ENCODE measurements at regions not wholly inside any gene's neighbourhood (a gene's known extent, or its start where the extent isn't known, plus 50 kb on each side); places are given as distances from the start of the nearest gene placed in this dataset.
"Not testable (repeated sequence)": the region's sequence is repeated elsewhere in the genome, so short reads cannot be mapped to it uniquely, and the experiment has no call there.

DNA sequence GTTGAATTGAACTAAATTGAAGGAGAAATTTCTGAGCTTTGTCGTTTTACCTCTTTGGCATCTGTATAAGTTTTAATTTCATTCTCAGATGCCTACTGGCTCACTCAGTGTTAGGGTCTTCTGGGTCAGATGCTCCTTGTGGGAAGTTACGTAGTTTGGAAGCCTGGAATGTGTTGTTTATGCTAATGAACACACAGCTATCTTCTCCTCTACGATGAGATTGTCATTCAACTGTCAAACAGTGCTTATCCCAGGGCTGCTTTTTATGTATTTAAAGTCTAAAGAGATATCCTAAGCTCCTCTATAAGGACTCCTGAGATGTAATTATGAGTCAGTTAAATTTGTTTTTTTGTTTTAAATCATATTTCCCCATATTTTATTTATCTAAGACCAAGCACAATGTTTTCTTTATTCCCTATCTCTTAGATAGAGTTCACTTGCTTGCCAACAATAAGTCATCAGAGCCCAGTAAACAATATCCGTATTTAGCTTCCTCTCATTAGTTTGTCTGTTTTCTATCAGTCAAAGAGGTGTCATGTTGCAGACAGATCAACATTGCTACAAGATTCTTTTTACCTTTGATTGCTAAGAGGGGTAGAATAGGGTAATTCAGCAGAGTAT, 368.0 kb upstream of the PDE3A start:
- DNase-seq: no peak

DNA sequence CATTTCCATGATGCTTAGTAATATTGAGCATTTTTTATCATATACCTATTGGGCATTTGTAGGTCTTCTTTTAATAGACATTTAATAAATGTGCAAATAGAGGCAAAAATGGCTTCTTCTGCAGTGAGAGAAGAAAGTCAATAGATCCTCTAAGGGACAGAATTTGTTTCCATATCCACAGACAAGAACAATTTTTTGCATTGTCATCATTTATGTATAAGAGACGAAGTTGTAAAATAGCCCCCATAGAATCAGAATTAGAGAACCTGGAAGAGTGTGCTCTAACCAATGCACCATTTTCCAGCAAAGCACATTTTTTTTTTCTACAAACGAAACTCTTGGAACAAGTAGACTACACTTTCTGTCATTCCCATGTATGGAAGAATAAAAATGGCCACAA, 365.1 kb upstream of the PDE3A start:
- DNase-seq: no peak

DNA sequence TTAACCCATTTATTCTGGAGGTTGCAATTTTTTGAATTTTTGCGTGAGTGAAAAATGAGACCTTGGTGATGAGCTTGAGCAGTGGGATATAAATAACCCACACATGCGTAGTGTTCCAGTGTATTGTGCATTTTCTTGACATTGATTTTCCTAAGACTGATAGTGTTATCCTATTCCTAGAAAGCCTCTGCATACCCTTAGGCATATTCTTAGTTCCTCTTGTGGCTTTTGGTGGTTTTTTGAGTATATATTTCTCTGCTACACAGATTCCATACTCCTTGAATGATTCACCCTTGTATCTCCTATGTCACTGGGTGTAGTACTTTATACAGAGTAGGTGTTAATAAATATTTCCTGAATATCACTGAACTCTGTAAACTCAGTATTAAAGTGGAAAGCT, 363.4 kb upstream of the PDE3A start:
- no peak for DNase-seq

DNA sequence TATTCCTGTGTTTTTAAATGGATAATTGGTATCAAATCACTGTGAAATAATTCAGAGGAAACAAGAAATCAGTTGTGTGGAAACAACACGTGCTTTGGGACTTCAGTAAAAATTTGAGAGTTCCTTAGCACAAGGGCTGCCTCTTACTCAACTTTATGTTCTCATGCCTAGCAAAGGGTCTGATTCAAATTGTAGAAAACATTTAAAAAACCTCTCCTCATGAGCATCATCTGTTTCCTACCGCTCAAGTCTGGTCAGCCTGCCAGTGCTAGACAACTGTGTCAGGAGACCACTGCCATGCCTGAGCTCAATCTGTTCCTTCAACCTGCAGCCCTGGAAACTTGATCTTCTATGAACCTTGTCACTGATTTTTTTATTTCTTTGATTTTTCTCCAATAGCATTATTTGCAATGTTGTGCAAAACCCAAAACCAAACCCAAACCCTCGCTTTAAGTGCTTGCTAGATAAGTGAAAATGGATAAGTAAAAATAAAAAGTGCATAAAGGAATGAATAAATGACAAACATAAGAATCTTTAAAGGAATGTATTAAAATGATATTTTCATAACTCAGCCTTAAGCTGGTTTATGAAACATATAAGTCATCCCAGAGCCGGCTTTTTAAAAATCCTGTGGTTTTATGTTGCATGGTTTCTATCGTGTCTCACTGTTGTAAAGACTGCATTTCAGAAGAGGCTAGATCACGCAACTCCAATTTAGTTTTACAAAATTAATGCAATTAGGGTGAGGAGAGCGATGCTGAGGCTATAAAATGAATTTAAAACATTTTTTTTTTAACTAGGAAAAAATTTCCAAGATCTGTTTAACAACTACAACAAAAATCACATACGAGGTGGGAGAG, 361.2 kb upstream of the PDE3A start:
- no peak for DNase-seq

DNA sequence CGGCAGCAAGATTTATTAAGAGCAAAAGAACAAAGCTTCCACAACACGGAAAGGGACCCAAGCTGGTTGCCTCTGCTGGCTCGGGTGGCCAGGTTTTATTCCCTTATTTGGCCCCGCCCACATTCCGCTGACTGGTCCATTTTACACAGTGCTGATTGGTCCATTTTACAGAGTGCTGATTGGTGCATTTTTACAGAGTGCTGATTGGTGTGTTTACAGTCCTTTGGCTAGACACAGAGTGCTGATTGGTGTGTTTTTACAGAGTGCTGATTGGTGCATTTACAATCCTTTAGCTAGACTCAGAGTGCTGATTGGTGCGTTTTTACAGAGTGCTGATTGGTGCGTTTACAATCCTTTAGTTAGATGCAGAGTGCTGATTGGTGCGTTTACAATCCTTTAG, 358.4 kb upstream of the PDE3A start:
- not testable (repeated sequence) for DNase-seq

DNA sequence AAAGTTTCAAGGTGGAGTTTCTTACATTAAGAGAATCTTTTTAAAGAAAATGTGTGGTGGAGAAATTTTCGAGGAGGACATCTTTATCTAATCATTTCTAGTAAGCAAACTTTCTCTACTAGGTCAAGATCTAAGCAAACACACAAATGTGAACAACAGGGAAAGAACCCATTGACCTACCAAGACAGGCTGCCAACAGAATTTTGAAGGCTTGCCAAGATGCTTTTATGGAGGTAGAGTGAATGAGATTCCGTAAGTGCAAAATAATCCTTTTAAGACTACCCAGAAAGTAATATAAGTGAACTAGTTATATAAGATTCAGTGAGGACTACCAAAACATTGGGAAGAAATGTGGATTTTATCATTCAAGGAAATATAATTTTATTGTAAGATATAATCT, 357.1 kb upstream of the PDE3A start:
- DNase-seq: no peak

DNA sequence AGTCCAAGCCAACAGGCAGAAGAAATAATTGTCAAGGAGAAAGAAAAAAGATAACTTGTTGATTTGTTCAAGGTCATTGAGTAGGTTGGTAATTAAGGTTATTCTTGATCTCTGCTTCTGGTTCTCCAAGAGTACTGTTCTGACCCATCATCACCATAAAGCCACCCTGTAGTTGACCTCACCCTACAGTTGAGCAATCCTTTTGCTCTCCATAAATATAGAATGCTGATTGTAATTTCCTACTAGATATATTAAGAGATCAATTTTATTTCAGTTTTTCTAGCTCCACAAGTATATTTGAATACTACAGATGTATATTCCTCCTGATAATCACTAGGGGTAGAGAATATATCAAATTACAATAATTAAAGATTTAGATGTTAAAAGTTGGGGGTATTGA, 350.5 kb upstream of the PDE3A start:
- no peak for DNase-seq

DNA sequence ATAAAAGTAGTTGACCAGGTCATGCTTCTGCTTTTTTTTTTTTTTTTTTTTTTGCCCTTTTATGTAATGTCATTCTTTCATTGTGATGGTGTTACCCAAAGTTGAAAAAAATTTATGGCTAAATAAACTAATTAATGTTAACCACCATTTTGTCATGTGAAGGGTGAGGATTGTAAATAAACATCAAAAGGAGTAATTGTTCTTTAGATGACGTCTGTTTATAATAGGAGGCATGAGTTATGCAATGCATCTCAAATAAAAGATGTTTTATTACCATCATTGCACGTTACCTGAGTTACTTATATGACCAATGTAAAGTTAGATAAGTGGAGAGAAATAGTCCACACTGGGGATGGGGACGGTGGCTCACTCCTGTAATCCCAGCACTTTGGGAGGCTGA, 349.9 kb upstream of the PDE3A start:
- no peak for DNase-seq

DNA sequence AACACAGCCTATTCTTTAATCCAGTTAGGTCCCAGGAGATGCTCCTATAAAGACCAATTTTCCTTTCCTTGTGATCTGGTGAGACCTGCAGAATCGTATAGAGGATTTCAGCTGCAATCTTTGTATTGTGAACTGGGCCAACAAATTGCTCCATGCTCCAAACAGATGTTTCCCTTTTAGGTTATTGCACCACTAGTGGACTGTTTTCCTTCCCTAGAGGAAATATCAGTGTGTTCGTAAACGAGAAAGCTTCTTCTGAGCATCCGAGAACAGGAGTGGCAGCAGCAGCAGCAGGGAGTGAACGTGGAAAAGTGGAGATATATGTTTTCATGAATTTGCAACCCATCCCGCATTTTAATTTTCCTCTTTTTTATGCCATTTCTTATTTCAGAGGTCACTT, 344.1 kb upstream of the PDE3A start:
- no peak for DNase-seq

DNA sequence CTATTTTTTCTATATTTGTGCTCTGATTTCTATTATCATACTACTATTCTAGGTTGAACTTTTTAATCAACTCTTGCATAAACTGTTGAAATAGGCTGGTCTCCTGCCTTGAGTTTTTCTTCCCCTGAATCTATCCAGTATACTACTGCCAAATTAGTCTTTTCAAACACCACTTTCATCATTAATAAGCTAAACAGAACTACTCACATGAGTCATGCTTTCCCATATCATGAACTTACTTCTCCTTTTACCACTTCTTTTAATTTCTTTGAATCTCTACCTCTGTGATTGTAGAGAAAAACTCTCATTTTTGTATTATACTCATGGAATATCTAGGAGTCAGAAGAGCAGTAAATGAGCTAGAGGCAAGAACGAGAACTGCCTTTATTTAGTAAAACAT, 340.3 kb upstream of the PDE3A start:
- DNase-seq: no peak

DNA sequence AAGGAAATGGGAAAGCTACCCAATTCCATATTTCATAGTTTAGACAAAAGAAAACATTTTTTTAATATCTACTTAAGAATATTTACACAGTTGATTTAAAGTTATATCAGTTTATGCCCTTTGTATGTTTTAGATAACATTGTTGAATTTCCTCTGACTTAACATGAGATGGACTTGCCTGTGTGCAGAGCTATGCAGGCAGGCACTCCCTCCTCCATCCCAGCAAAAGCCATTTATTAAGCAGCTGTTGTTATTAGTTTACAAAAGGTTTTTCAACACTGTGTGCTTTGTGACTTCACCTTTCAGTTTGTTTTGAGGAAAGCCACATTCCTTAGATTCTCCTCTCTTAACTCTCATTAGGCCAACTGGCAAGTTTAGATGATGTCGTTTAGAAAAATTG, 337.5 kb upstream of the PDE3A start:
- no peak for DNase-seq

DNA sequence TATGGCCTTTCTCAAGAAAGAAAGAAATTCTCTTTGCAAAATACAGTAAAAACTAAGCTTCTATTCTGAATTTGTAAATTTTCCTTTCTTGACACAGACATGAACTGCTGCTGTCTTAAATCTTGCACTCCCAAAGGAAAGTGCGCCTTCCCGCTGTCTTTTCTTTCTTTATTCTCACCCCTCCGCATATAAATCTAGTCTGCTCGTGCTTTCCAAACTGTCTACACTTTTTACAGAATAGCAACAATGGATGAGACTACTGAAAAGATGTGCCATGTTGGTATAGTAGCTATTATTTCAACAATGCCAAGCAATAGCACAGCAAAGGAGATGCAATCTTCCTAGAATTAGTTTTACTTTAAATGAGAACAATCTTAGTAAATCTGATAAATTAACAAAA, 328.8 kb upstream of the PDE3A start:
- DNase-seq: no peak

DNA sequence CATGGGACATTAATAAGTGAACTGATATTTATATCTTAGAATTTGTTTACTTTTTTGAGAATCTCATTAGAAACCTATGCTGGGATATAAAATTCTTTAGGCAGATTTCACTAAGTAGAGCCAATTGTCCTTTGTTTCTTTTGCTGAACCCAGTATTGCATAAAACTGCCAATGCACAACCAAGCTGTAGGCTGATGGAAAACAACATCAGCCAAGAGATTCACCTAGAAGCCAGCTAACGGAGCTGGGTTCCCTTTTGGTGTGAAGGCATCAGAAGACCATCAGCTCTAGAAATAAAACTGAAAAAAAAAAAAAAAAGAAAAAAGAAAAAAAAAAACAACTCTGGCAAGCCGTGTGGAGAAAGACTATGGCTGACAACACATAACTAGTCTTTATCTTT, 328.2 kb upstream of the PDE3A start:
- no peak for DNase-seq

DNA sequence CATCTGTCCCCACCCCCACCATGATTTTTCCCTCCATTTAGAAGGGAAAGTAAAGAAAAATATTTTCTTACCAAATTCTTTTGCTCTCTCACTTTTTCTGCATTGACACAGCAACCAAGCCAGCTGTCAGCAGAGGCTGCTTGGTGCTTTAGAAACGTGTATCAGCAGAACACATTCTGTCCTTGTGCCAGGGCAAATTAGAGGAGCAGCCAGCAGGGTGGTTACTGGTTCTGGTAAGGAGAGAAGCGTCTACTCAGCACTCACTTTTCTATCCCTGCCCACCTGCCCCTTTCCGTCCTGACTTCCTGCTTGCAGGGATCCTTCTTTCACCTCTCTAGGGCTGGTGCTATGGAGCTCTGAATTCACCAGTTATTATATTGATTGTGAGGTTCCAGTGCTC, 327.5 kb upstream of the PDE3A start:
- no peak for DNase-seq

DNA sequence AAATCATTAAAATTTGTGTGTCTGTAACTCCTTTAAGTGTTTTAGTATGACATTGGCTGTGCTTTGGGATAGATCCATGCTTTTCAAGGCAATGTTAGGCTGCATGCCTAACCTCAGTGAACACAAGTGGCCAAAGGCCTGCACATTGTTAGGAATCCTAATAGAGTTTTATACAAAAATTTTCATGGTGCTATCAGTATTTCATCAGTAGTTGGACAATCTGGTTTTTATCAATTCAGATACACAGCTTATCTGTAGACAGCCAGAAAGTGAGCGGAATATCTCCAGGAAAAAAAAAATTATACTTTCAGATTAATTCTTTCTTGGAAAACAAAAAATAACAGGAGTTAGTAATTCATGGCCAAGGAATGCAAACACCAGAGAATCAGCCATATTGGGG, 324.0 kb upstream of the PDE3A start:
- no peak for DNase-seq

DNA sequence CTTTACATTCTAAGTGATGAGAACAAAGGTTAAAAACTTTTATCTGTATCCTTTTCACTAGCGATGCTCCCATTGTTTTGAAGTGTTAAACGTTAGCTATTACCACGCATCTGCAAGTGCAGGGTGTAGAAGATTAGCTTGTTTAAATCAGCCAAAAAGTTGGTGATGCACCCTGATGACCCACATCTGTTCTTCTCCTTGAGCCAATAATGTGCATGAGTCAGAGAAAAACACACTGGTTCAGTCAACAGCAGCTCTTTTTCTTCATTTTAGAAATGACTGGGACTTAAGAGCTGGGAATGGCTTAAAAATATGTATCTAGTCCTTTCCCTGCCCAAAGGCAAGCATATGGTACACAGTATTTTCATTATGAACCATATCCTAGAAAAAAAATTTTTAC, 323.5 kb upstream of the PDE3A start:
- DNase-seq: no peak

DNA sequence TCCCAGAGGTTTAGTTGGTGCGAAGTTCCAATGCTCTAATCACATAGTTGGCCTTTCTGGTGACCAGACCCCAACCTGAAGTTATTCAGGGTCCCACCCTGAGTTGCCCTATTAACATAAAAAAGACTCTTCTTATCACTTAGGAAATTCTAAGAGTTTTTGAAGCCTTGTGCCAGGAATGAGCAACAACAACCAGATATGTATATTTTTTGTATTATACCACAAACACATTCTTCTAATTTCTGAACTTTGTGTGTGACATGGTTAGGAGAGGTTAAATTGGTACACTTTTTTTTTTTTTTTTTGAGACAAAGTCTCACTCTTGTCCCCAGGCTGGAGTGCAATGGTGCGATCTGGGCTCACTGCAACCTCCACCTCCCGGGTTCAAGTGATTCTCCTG, 320.4 kb upstream of the PDE3A start:
- no peak for DNase-seq

DNA sequence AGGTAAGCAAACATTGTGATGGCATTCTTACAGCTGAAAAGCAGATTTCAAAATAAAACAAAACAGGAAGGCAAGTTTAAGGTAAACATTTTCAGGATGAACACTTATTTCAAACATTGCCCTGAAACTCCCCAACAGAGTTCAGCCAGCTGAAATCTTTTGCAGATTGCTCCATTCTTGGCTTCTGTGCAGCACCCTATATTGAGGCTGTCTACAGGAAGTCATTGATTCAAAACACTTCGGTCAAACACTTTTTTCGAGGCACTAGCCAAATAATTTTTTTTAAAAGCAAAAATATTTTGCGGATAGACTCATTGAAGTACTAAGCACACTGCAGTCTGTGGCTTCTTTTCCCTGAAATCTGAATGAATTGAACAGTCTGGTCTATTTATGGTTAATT, 318.1 kb upstream of the PDE3A start:
- DNase-seq: no peak

DNA sequence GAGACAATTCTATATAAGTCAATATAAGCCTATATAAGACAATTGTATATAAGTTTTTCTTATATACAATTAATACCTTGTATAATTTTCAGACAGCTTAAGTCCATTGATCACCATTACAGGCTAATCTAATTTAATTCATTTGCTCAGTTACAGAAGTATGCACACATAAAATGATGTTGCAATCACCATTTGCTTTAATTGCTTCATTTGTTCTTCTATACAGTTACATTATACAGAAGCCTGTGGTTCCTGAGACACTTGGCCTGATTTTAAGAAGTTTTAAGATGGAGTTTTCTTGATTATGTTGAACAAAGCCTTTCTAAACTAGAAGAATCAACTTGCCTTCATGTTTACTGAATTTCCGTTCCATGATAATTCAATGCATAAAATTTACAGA, 314.6 kb upstream of the PDE3A start:
- DNase-seq: no peak

DNA sequence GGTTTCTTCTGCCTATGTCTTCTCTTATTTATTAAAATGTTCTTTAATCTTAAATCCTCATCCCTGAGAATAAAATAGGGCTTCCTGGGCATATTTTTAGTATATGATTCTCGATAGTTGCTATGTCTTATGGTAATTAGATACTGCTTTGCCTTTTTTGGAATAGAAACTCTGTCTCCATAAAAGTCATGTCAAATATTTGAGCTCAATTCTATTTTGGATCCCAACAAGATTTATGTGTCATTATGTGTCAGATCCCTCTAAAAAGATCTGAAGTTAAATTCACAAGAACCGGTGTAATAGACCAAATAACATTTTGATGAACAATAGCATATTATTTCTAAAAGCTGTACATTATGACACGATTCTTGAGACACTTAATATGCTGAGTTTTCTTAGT, 312.5 kb upstream of the PDE3A start:
- DNase-seq: no peak

DNA sequence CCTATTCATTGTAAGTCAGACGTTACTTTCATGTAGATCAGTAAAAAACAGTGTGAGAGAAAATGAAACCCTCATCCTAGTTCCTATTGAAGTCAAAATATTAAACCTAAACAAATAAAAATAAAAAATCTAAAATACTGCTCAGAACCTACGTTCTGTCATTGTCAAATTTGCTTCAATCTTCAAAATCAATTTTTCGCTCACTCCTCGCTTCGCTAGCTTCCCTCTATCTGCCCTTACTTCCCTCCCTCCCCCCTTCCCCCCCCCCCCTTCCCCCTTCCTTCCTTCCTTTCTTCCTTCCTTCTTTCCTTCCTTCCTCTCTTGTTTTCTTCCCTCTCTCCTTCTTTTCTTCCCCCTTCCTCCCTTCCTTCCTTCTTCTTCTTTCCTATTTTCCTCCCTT, 310.9 kb upstream of the PDE3A start:
- no peak for DNase-seq

DNA sequence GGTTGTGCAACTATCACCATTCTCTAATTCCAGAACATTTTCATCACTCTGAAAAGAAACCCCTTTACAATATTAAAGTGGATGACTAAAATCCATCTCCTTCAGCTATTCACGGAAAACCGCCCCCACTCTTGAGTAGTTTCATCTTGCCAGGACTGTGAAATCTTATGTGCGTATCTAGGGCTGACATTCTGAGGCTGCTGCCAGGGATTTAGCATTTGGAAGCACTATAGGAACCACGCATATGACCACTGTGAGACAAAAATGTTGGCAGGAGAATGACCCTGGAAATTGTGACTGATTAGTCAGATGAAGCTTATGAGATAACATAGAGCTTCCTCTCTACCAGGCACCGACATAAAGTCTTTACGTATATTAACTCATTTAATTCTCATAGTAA, 305.2 kb upstream of the PDE3A start:
- no peak for DNase-seq

DNA sequence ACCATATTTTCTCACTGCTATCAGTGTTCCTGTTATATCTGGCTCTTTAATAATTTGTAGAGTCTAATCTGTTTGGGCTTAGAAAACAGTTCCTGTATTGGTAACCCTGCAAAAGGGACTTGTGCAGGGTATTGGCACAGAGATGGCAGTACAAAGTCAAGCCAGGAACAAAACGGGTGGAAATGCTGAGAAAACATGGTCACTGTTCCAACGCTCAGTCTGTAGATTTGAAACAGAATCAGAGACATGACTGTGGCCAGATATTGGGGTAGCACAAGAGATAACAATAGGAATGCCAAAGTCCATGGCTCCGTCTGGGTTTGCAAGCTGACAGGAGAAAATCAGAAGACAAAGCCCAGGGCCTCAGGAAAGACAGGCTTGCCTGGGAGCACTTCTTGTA, 290.7 kb upstream of the PDE3A start:
- DNase-seq: no peak

DNA sequence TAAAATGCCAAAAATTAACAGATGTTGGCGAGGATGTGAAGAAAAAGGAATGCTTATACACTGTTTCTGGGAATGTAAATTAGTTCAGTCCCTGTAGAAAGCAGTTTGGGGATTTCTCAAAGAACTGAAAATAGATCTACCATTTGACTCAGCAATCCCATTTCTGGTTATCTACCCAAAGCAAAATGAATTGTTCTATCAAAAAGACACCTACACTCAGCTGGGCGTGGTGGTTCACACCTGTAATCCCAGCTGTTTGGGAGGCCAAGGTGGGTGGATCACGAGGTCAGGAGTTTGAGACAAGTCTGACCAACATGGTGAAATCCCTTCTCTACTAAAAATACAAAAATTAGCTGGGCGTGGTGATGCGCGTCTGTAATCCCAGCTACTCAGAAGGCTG, 279.3 kb upstream of the PDE3A start:
- no peak for DNase-seq

DNA sequence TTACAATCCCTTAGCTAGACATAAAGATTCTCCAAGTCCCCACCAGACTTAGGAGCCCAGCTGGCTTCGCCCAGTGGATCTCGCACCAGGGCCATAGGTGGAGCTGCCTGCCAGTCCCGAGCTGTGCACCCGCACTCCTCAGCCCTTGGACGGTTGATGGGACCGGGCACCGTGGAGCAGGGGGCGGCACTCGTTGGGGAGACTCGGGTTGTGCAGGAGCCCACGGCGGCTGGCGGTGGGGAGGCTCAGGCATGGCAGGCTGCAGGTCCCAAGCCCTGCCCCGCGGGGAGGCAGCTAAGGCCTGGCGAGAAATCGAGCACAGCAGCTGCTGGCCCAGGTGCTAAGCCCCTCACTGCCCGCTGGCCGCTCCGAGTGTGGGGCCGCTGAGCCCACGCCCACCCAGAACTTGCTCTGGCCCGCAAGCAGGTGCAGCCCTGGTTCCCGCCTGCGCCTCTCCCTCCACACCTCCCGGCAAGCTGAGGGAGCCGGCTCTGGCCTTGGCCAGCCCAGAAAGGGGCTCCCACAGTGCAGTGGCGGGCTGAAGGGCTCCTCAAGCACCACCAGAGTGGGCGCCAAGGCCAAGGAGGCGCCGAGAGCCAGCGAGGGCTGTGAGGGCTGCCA, 275.0 kb upstream of the PDE3A start:
- DNase-seq: not testable (repeated sequence)
